ENCODE measurements at regions not wholly inside any gene's neighbourhood (a gene's known extent, or its start where the extent isn't known, plus 50 kb on each side); places are given as distances from the start of the nearest gene placed in this dataset.
"Not testable (repeated sequence)": the region's sequence is repeated elsewhere in the genome, so short reads cannot be mapped to it uniquely, and the experiment has no call there.

DNA sequence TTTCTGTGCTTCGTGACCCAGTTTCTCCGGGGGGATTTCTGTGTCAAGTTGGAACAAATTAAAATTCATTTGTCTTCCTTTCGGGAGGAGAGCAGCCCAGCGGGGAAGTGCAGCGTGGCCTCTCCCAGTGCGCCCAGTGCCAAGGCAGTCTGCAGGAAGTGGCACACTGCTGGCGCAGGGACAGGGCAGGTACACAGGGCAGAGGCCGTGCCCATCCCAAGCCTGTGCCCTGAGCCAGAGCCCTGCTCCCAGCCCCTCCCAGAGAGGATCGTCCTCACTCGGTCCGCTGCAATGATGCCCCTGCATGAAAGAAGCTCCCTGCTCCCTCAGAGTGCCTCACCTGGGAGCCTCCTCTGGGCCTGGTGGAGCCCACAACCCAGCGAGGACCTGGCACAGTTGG lies 82.4 kb upstream of the PPP1R26 start:
- Histone ChIP-seq H3K27me3 (ENCODE audit: control insufficient read depth, insufficient read depth, low read length) (no peaks in the 10 kb centered on the region), H3K27ac (ENCODE audit: low read depth, low read length) (no peak overlapping the region), H3K36me3 (ENCODE audit: control insufficient read depth, insufficient read depth, low read length) (no peaks in the 10 kb centered on the region), H3K9ac (ENCODE audit: low read depth, low read length) (no peak overlapping the region), H3K4me3 (ENCODE audit: low read depth, low read length) (no peak overlapping the region), H3K9me3 (ENCODE audit: control insufficient read depth, insufficient read depth, low read length) (peaks cover 21% of the 10 kb centered on the region), H3K4me1 (ENCODE audit: control insufficient read depth, insufficient read depth, low read length) (no peaks in the 10 kb centered on the region)

DNA sequence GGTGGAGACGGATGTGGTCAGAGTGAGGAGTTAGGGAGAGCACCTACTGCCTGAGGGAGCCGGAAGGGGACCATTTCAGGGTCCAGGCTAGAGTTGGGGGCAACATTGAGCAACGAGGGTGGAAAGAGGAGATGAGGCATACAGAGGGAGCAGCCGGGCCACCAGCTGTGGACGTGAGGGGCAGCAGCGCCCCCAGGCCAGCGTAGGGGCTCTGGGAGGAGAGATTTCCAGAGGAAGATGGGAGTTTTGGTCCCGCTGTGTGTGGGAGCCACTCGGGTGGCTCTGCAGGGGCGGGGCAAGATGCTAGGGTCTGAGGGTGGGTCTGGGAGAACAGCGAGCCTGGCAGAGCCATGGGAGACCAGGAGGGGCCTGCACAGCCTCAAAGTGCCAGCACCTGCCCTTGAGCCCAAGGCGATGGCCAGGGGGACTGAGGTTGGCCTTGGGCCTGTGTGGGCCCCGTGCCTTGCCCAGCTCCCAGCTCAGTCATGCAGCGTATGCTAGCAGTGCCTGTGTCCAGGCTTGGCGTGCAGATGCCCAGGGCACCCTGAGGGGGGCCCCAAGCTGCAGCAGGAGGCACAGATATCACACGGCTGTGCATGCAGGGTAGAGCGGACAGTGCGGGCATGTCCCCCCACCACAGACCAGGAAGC lies 80.5 kb upstream of the PPP1R26 start:
- no peaks in the 10 kb centered on the region for H3K4me1 ChIP-seq (ENCODE audit: control insufficient read depth, insufficient read depth, low read length)
- no peak overlapping the region for H3K4me3 ChIP-seq (ENCODE audit: low read depth, low read length)
- H3K36me3 ChIP-seq (ENCODE audit: control insufficient read depth, insufficient read depth, low read length): no peaks in the 10 kb centered on the region
- peaks cover 21% of the 10 kb centered on the region for H3K9me3 ChIP-seq (ENCODE audit: control insufficient read depth, insufficient read depth, low read length)
- H3K27me3 ChIP-seq (ENCODE audit: control insufficient read depth, insufficient read depth, low read length): no peaks in the 10 kb centered on the region
- no peak overlapping the region for H3K9ac ChIP-seq (ENCODE audit: low read depth, low read length)
- H3K27ac ChIP-seq (ENCODE audit: low read depth, low read length): no peak overlapping the region

DNA sequence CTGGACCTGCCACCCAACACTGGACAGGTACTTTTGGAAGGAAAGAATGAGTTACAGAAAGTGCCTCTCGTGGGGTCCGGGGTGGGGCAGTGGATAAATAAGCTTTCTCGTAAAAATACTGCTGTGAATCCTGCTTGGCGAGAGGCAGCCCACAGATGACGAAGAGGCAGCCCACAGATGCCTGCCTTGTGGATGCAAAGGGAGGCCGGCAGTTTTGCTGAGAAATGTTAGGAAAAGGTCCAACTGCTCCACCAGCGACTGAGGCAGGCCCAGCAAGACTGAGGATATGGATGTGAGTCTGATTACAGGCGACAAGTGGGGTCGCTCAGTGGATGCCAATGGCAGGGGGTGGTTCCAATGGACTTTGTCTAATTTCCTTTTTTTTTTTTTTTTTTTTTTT lies 79.1 kb upstream of the PPP1R26 start:
- no peak overlapping the region for H3K9ac ChIP-seq (ENCODE audit: low read depth, low read length)
- H3K27me3 ChIP-seq (ENCODE audit: control insufficient read depth, insufficient read depth, low read length): no peaks in the 10 kb centered on the region
- H3K4me1 ChIP-seq (ENCODE audit: control insufficient read depth, insufficient read depth, low read length): no peaks in the 10 kb centered on the region
- H3K36me3 ChIP-seq (ENCODE audit: control insufficient read depth, insufficient read depth, low read length): no peaks in the 10 kb centered on the region
- H3K27ac ChIP-seq (ENCODE audit: low read depth, low read length): no peak overlapping the region
- no peak overlapping the region for H3K4me3 ChIP-seq (ENCODE audit: low read depth, low read length)
- H3K9me3 ChIP-seq (ENCODE audit: control insufficient read depth, insufficient read depth, low read length): peaks cover 21% of the 10 kb centered on the region

DNA sequence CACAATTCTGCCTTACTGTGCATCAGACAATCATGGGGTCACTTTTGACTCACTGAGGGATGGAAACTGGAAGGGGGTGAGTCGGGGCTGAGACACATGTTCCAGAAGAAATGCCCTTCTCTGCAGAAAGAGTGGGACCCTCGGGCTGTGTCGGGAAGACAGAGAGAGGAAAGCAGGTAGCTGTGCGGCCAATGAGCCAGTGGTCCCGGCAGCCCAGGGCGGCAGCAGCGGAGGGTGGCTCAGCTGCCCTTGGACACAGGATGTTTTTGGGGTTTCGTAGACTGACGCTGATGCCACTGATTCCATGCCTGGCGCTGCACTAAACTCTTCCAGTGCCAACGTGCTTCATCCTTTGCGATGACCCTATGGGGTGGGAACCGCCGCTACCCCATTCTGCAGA lies 78.4 kb upstream of the PPP1R26 start:
- H3K36me3 ChIP-seq (ENCODE audit: control insufficient read depth, insufficient read depth, low read length): no peaks in the 10 kb centered on the region
- H3K27me3 ChIP-seq (ENCODE audit: control insufficient read depth, insufficient read depth, low read length): no peaks in the 10 kb centered on the region
- no peak overlapping the region for H3K27ac ChIP-seq (ENCODE audit: low read depth, low read length)
- H3K9me3 ChIP-seq (ENCODE audit: control insufficient read depth, insufficient read depth, low read length): peaks cover 16% of the 10 kb centered on the region
- H3K4me1 ChIP-seq (ENCODE audit: control insufficient read depth, insufficient read depth, low read length): no peaks in the 10 kb centered on the region
- no peak overlapping the region for H3K9ac ChIP-seq (ENCODE audit: low read depth, low read length)
- H3K4me3 ChIP-seq (ENCODE audit: low read depth, low read length): no peak overlapping the region

DNA sequence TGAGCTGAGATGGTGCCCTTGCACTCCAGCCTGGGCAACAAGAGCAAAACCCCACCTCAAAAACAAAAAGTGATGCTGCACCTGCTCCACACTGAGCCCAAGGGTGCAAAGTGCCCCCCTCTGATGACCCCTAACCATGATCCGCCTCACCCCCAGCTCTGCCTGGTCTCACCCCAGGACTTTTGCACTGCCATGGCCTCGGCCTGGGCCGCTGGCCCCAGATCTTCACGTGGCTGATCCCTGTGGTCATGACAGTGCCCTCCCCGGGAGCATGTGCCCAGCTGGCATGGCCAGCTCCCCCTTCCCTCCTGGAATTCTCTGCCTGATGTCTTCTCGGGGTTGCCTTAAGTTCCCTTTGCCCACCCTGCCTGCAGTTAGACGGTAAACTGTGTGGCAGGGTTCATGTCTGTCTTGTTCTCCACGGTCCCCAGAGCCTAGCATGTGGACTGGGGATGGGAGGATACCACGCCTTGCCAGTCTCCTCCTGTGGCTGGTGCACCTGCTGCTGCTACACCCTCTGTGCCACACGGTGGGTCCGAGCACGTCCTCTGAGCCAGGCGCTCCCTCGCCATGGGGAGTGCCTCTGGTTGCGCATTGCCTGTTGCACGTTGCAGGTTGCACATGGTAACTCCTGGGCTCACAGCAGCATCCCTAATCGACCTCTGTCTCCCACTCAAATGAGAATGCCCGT lies 77.4 kb upstream of the PPP1R26 start:
- no peak overlapping the region for H3K27ac ChIP-seq (ENCODE audit: low read depth, low read length)
- H3K9ac ChIP-seq (ENCODE audit: low read depth, low read length): no peak overlapping the region
- H3K4me1 ChIP-seq (ENCODE audit: control insufficient read depth, insufficient read depth, low read length): no peaks in the 10 kb centered on the region
- peaks cover 7% of the 10 kb centered on the region; the same call in 1 of the 2 replicates for H3K9me3 ChIP-seq (ENCODE audit: control insufficient read depth, insufficient read depth, low read length)
- no peaks in the 10 kb centered on the region for H3K36me3 ChIP-seq (ENCODE audit: control insufficient read depth, insufficient read depth, low read length)
- H3K27me3 ChIP-seq (ENCODE audit: control insufficient read depth, insufficient read depth, low read length): no peaks in the 10 kb centered on the region
- H3K4me3 ChIP-seq (ENCODE audit: low read depth, low read length): no peak overlapping the region

DNA sequence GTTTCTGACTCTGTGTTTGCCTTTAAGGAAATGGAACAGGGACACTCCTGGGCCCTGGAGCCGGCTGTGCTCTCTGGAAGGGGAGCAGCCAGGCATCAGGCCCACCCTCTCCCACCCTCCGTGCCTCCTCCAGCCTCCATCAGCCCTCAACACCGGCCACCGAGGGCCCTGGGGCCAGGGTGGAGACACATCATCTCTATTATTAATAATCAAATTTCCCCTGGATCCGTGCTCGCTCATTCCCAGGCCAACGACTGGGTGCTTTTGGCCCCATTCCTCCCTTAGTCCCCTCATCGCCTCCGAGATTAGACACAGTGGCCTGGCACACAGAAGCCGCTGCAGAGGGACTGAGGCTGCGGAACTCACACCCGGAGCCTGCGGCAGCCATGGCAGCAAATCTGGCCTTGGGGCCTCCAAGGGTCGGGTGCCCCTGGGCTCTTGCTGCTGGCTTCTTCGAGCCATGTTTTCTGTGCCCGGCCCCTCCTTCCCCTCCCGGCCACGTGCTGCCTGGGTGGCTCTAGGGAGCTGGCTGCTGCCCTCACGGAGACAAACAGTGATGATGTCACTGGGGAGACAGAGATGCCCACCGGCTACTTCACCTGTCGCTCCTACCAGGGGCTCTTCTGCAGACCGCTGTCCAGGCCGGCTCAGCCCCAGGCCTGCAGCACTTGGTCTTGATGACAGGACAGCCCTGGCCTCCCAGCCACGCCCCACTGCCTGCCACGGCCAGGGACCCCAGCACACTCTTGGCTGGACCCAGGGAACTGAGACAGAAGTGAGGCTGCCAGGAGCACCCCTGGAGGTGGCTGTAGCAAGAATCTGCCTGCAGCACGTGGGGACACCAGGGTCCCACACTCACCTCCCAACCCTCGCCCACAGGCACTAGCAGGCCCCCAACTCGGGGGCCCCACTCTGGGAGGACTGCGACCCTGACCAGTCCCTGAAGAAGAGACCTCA lies 76.6 kb upstream of the PPP1R26 start:
- no peak overlapping the region for H3K9ac ChIP-seq (ENCODE audit: low read depth, low read length)
- H3K27me3 ChIP-seq (ENCODE audit: control insufficient read depth, insufficient read depth, low read length): no peaks in the 10 kb centered on the region
- H3K36me3 ChIP-seq (ENCODE audit: control insufficient read depth, insufficient read depth, low read length): no peaks in the 10 kb centered on the region
- no peaks in the 10 kb centered on the region for H3K4me1 ChIP-seq (ENCODE audit: control insufficient read depth, insufficient read depth, low read length)
- H3K27ac ChIP-seq (ENCODE audit: low read depth, low read length): no peak overlapping the region
- no peak overlapping the region for H3K4me3 ChIP-seq (ENCODE audit: low read depth, low read length)
- no peaks in the 10 kb centered on the region for H3K9me3 ChIP-seq (ENCODE audit: control insufficient read depth, insufficient read depth, low read length)

DNA sequence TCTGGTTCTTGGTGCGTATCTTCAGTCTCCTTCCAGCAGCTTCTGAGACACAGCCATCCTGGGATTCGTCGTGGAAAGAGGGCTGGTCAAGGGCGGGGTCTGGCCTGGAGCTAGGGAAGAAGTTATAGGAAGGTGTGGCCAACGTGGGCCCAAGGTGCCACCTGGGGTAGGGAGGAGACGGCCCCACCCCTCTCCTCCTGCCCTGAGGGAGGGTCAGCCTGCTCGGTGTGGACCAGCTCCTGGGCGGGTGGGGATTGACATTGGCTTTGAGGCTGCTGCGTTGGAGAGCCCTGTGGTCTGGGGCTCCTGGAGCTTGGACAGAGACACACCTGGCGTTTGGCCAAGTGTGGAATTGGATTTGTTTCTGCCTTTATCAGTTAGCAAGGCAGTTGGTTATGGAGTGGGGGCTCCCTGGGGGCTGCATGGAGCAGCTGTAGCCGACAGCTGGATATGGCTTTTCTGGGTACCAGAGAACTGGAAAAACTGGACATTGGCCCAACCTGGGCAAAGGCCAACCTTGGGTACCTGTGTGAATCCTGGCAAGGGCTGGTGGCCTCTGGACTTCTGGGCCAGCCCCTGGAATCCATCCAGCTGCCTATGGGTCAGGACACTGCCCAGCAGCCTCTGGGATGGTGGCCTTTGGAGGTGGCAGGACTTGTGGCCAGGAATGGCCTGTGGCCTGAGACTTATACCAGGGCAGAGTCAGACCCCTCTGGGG lies 75.7 kb upstream of the PPP1R26 start:
- no peak overlapping the region for H3K4me3 ChIP-seq (ENCODE audit: low read depth, low read length)
- no peaks in the 10 kb centered on the region for H3K27me3 ChIP-seq (ENCODE audit: control insufficient read depth, insufficient read depth, low read length)
- no peak overlapping the region for H3K9ac ChIP-seq (ENCODE audit: low read depth, low read length)
- H3K9me3 ChIP-seq (ENCODE audit: control insufficient read depth, insufficient read depth, low read length): no peaks in the 10 kb centered on the region
- no peaks in the 10 kb centered on the region for H3K4me1 ChIP-seq (ENCODE audit: control insufficient read depth, insufficient read depth, low read length)
- H3K27ac ChIP-seq (ENCODE audit: low read depth, low read length): no peak overlapping the region
- H3K36me3 ChIP-seq (ENCODE audit: control insufficient read depth, insufficient read depth, low read length): no peaks in the 10 kb centered on the region

DNA sequence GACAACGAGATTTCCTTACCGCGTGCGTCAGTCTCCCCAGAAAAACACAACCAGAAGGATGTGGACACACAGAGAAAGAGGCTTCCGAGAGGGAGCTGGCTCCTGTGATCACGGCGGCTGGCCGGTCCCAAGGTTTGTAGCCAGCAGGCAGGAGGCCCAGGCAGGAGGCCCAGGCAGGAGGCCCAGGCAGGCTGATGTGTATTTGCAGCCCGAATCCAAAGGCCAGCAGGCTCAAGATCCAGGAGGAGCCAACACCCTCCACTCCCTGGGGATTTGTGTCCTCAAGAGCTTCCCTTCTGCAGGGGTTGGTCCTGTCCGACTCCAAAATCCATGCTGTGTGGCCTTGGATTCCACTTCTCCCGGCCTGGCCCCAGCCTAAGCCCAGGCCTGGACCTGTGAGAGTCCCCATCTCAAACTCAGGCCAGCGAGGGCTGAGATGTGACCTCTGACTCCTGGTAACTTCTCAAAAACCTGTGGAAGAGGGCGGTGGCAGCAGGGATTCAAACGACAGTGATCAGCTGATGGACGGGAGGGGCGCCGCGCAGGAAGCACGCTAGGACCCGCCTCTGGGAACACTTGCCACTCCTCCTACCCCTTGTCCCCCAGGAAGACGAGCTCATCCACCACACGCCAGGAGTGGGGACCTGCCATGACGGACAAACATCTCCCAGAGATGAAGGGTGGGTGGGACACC lies 75.0 kb upstream of the PPP1R26 start:
- no peaks in the 10 kb centered on the region for H3K4me1 ChIP-seq (ENCODE audit: control insufficient read depth, insufficient read depth, low read length)
- H3K9ac ChIP-seq (ENCODE audit: low read depth, low read length): no peak overlapping the region
- no peak overlapping the region for H3K27ac ChIP-seq (ENCODE audit: low read depth, low read length)
- no peaks in the 10 kb centered on the region for H3K36me3 ChIP-seq (ENCODE audit: control insufficient read depth, insufficient read depth, low read length)
- no peaks in the 10 kb centered on the region for H3K9me3 ChIP-seq (ENCODE audit: control insufficient read depth, insufficient read depth, low read length)
- H3K4me3 ChIP-seq (ENCODE audit: low read depth, low read length): no peak overlapping the region
- H3K27me3 ChIP-seq (ENCODE audit: control insufficient read depth, insufficient read depth, low read length): no peaks in the 10 kb centered on the region

DNA sequence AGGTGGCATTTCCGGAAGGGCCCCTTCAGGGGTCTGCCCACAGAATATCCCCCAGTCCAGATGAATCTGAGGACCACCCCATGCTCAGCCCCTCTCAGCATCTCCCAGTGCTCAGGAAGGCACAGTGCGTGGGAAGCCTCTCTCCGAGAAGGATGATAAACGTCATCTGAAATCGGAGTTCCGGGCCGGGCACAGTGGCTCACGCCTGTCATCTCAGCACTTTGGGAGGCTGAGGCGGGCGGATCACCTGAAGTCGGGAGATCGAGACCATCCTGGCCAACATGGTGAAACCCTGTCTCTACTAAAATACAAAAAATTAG lies 74.5 kb upstream of the PPP1R26 start:
- H3K9me3 ChIP-seq (ENCODE audit: control insufficient read depth, insufficient read depth, low read length); H3K36me3 ChIP-seq (ENCODE audit: control insufficient read depth, insufficient read depth, low read length); H3K27me3 ChIP-seq (ENCODE audit: control insufficient read depth, insufficient read depth, low read length); H3K27ac ChIP-seq (ENCODE audit: low read depth, low read length); H3K4me3 ChIP-seq (ENCODE audit: low read depth, low read length); H3K4me1 ChIP-seq (ENCODE audit: control insufficient read depth, insufficient read depth, low read length); H3K9ac ChIP-seq (ENCODE audit: low read depth, low read length): not testable (repeated sequence)

DNA sequence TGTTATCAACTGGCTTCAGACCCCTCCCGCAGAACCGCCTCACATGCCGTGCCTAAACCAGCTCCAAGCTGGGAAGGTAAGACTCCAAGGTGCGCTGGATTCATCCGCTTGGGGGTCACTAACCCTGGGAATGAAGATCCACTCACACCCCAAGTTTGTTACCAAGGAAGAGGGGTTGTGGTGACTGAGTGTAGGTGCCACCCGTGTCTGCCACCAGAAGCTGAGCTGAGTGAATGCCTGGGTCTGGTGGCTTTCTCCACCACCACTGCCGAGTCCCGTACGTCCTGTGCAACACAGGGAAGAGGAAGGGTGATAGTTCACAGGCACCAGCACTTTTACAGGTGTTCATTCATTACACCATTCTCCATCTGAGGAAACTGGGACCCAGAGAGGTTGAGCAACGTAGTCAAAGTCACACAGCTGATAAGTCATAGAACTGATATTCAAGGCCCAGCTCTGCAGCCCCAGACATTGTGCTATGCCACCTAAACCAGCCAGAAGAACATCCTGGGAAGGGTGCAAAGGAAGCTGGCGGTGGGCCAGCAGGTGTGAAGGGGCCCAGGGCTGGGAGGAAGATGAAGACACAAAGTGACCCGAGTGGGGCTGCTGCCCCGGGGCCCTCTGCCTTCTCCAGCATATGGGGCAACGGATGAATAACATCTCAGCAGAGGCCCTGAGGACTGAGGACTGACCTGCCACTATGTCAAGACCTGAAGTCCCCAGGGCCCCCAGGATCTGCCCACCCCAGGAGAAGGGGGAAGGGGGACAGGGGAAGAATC lies 70.9 kb upstream of the PPP1R26 start:
- Histone ChIP-seq H3K36me3 (ENCODE audit: control insufficient read depth, insufficient read depth, low read length) (no peaks in the 10 kb centered on the region), H3K27ac (ENCODE audit: low read depth, low read length) (no peak overlapping the region), H3K9ac (ENCODE audit: low read depth, low read length) (no peak overlapping the region), H3K27me3 (ENCODE audit: control insufficient read depth, insufficient read depth, low read length) (no peaks in the 10 kb centered on the region), H3K4me1 (ENCODE audit: control insufficient read depth, insufficient read depth, low read length) (no peaks in the 10 kb centered on the region), H3K4me3 (ENCODE audit: low read depth, low read length) (no peak overlapping the region), H3K9me3 (ENCODE audit: control insufficient read depth, insufficient read depth, low read length) (no peaks in the 10 kb centered on the region)

Measured in HUES48 (cell line).